Activated CD4-positive, alpha-beta memory T cell treated with anti-CD3 and anti-CD28 coated beads for 36 hours (primary cell): ENCODE measurements at regions not wholly inside any gene's neighbourhood (a gene's known extent, or its start where the extent isn't known, plus 50 kb on each side); places are given as distances from the start of the nearest gene placed in this dataset.
"Not testable (repeated sequence)": the region's sequence is repeated elsewhere in the genome, so short reads cannot be mapped to it uniquely, and the experiment has no call there.

Source experiments
- CTCF ChIA-PET: fragments of 350-600 bp; sonication (Branson Sonifier 250); formaldehyde crosslinking; loops from one replicate; lab custom pipeline; 2021; ENCODE audit warnings: antibody characterized with exemption, inconsistent platforms; lab: Charles Lee
- POLR2A ChIA-PET: fragments of 350-600 bp; sonication (Branson Sonifier 250); formaldehyde crosslinking; loops from one replicate; lab custom pipeline; 2021; ENCODE audit warnings: antibody characterized with exemption; lab: Charles Lee
- DNase-seq: peaks from one replicate; pipeline ENCODE4 v3.0.0-alpha.2; 2020
- H3K27ac Mint-ChIP-seq: one replicate; pipeline ENCODE4 v1.8.0; 2021; ENCODE audit warnings: mixed read lengths
- H3K27me3 Mint-ChIP-seq: one replicate; pipeline ENCODE4 v1.8.0; 2021; ENCODE audit warnings: mixed read lengths
- H3K36me3 Mint-ChIP-seq: one replicate; pipeline ENCODE4 v1.8.0; 2021; ENCODE audit warnings: mixed read lengths
- H3K4me1 Mint-ChIP-seq: one replicate; pipeline ENCODE4 v1.8.0; 2021; ENCODE audit warnings: low read depth, mixed read lengths
- H3K4me3 Mint-ChIP-seq: one replicate; pipeline ENCODE4 v1.8.0; 2021; ENCODE audit warnings: mild to moderate bottlenecking, mixed read lengths
- H3K9me3 Mint-ChIP-seq: one replicate; pipeline ENCODE4 v1.8.0; 2021; ENCODE audit warnings: mixed read lengths
- intact Hi-C: fragments of 100-400 bp; cut with micrococcal nuclease; formaldehyde crosslinking; loops from one replicate; pipeline ENCODE4 v1.15.1; 2023

DNA sequence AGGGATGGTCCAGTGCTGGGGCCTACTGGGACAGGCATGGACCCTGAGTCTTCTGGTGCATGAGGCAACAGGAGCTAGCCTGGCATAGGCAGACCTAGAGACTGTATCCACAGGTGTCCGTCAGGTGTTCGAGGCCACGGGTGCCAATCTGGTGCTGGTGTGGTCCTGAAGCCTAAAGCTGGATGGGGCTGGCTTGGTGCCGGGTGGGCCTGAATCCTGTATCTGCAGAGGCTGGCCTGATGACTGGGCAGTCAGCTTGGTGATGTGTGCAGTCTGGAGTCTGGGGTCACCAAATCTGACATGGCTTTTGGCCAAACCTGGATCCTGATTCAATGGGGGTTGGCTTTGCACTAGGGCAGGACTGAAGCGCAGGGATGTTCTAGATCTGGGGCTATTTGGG lies 269.8 kb upstream of the GRIA3 start:
- Mint-ChIP-seq H3K9me3 (peaks cover 9% of the 10 kb centered on the region), H3K4me3 (no peak overlapping the region), H3K27ac (no peak overlapping the region), H3K4me1 (no peaks in the 10 kb centered on the region), H3K36me3 (no peaks in the 10 kb centered on the region), H3K27me3 (no peaks in the 10 kb centered on the region)
- POLR2A ChIA-PET, result no interaction called here
- intact Hi-C loops, result no loop called here
- CTCF ChIA-PET, result no interaction called here
- no peak for DNase-seq

- H3K4me3 Mint-ChIP-seq, result no peak overlapping the region
- CTCF ChIA-PET, result interaction anchor here (0.7 kb wide), 1 partner anchor 954 kb away, joined by 3 read pairs; no protein-coding TSS in a partner anchor
- H3K27me3 Mint-ChIP-seq, result no peaks in the 10 kb centered on the region
- intact Hi-C loops, result no loop called here
- no peaks in the 10 kb centered on the region for H3K9me3 Mint-ChIP-seq
- POLR2A ChIA-PET, result no interaction called here
- H3K27ac Mint-ChIP-seq, result no peak overlapping the region
- H3K4me1 Mint-ChIP-seq, result no peaks in the 10 kb centered on the region
- no peaks in the 10 kb centered on the region for H3K36me3 Mint-ChIP-seq
- DNase-seq, result no peak
These were observed 249.9 kb upstream of the GRIA3 start for GRCh38 chrX:122934131-122934530.

DNA sequence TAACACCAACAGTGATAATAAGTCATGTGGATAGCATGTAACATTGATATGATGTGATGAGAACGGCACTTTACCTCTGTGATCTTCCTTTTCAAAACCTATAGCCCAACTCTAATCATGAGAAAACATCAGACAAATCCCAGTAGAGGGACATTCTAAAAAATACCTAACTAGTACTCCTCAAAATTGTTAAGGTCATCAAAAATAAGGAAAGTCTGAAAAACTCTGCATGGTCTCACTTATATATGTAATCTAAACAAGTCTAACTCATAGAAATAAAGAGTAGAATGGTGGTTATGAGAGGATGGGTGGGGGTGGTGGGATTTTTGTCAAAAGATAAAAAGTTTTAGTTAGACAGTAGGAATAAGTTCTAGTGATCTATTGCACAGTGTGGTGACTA lies 243.9 kb upstream of the GRIA3 start:
- Mint-ChIP-seq H3K36me3 (no peaks in the 10 kb centered on the region), H3K4me3 (no peak overlapping the region), H3K9me3 (no peaks in the 10 kb centered on the region), H3K27me3 (no peaks in the 10 kb centered on the region), H3K27ac (no peak overlapping the region), H3K4me1 (no peaks in the 10 kb centered on the region)
- ChIA-PET CTCF (no interaction called here), POLR2A (no interaction called here)
- DNase-seq, result no peak
- intact Hi-C loops, result no loop called here

GRCh38 chrX:122941806-122942205 lies 242.3 kb upstream of the GRIA3 start:
- Mint-ChIP-seq H3K27me3 (no peaks in the 10 kb centered on the region), H3K9me3 (no peaks in the 10 kb centered on the region), H3K4me1 (no peaks in the 10 kb centered on the region), H3K27ac (no peak overlapping the region), H3K4me3 (no peak overlapping the region), H3K36me3 (no peaks in the 10 kb centered on the region)
- DNase-seq, result no peak
- ChIA-PET POLR2A (no interaction called here), CTCF (no interaction called here)
- intact Hi-C loops, result no loop called here

DNA sequence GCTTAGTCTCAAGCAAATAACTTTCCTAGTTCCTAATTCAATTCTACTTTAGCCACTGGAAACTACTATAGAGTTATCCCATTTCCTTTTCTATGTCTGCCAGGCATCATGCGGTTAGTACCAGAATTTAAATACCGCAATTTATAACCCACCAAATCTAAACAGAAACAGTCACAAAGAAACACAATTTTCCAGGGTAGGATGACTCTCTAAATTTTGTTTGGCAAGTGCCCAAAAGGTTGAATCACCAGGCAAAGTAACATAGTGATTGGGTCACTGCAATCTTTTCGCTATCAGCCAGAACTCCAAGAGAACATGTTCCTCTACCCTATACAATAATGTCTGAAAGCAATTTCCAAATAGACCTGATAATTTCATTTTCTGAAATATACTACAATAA lies 240.2 kb upstream of the GRIA3 start:
- Mint-ChIP-seq H3K36me3 (no peaks in the 10 kb centered on the region), H3K4me3 (no peak overlapping the region), H3K27me3 (no peaks in the 10 kb centered on the region), H3K4me1 (no peaks in the 10 kb centered on the region), H3K9me3 (no peaks in the 10 kb centered on the region), H3K27ac (no peak overlapping the region)
- ChIA-PET CTCF (no interaction called here), POLR2A (no interaction called here)
- DNase-seq, result no peak
- intact Hi-C loops, result no loop called here

DNA sequence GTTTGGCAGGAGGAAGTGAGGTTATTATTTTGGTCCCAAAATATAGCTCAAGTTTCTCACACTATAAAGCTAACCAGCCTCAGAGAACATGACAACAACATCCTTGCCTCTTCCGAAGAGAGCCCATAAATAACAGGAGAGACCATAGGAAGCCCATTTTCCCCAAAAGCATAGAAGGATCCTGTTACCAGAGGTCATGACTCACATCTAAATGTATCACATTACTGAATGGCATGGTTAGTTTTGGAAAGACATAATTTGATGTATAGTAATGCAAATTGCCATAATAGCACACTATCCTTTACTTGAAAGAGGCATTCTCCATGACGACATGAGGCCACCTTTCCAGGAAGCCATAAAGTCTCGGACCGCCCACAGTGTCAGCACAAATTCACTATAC lies 238.8 kb upstream of the GRIA3 start:
- no peak for DNase-seq
- ChIA-PET POLR2A (no interaction called here), CTCF (no interaction called here)
- H3K27ac Mint-ChIP-seq, result no peak overlapping the region
- no peaks in the 10 kb centered on the region for H3K9me3 Mint-ChIP-seq
- H3K4me1 Mint-ChIP-seq, result no peaks in the 10 kb centered on the region
- no peak overlapping the region for H3K4me3 Mint-ChIP-seq
- H3K36me3 Mint-ChIP-seq, result no peaks in the 10 kb centered on the region
- intact Hi-C loops, result no loop called here
- no peaks in the 10 kb centered on the region for H3K27me3 Mint-ChIP-seq

- H3K27me3 Mint-ChIP-seq, result no peaks in the 10 kb centered on the region
- no peak overlapping the region for H3K4me3 Mint-ChIP-seq
- H3K9me3 Mint-ChIP-seq, result no peaks in the 10 kb centered on the region
- intact Hi-C loops, result no loop called here
- ChIA-PET POLR2A (no interaction called here), CTCF (no interaction called here)
- H3K27ac Mint-ChIP-seq, result no peak overlapping the region
- DNase-seq, result no peak
- H3K36me3 Mint-ChIP-seq, result no peaks in the 10 kb centered on the region
- no peaks in the 10 kb centered on the region for H3K4me1 Mint-ChIP-seq
These were observed 211.5 kb upstream of the GRIA3 start for GRCh38 chrX:122972604-122973003.

- H3K9me3 Mint-ChIP-seq, result no peaks in the 10 kb centered on the region
- H3K27me3 Mint-ChIP-seq, result no peaks in the 10 kb centered on the region
- H3K4me1 Mint-ChIP-seq, result no peaks in the 10 kb centered on the region
- H3K4me3 Mint-ChIP-seq, result no peak overlapping the region
- no peak for DNase-seq
- H3K36me3 Mint-ChIP-seq, result no peaks in the 10 kb centered on the region
- no peak overlapping the region for H3K27ac Mint-ChIP-seq
- ChIA-PET CTCF (no interaction called here), POLR2A (no interaction called here)
- intact Hi-C loops, result no loop called here
These were observed 201.6 kb upstream of the GRIA3 start for GRCh38 chrX:122982521-122982920.

DNA sequence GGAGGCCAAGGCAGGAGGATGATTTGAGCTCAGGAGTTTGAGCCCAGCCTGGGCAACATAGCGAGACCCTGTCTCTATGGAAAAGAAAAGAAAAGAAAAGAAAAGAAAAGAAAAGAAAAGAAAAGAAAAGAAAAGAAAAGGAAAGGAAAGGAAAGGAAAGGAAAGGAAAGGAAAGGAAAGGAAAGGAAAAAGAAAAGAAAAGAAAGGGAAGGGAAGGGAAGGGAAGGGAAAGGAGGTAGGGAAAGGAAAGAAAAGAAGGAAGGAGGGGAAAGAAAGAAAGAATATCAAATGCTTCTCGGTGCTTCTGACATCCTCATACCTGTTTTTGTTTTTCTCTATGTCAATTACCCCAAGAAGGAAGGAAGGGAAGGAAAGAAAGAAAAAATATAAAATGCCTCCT lies 181.2 kb upstream of the GRIA3 start:
- CTCF ChIA-PET, H3K9me3 Mint-ChIP-seq, H3K4me1 Mint-ChIP-seq: not testable (repeated sequence)

DNA sequence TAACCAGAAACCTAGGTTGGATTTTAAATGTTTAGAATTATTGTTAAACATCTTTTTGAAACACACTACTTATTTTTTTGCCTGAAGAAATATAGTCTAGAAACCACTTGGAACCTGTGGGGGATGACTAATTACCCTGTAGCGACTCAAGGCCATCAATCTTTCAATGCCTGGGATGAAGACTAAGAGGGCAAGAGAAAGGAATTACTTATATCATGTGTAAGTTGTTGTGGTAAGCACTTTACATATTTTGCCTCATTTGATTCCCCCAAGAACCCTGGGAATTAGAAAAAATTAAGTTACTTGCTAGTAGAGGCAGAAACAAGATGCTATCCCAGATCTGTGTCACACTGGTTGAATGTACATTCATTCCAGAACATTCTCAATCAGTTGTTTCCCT lies 170.9 kb upstream of the GRIA3 start:
- Mint-ChIP-seq H3K27ac (no peak overlapping the region), H3K9me3 (no peaks in the 10 kb centered on the region), H3K36me3 (no peaks in the 10 kb centered on the region), H3K27me3 (no peaks in the 10 kb centered on the region), H3K4me3 (no peak overlapping the region), H3K4me1 (no peaks in the 10 kb centered on the region)
- ChIA-PET POLR2A (no interaction called here), CTCF (no interaction called here)
- intact Hi-C loops, result no loop called here
- no peak for DNase-seq

More for the DNA sequence above, 181.2 kb upstream of the GRIA3 start:
- DNase-seq, H3K4me3 Mint-ChIP-seq, H3K27me3 Mint-ChIP-seq, POLR2A ChIA-PET, H3K36me3 Mint-ChIP-seq, intact Hi-C loops, H3K27ac Mint-ChIP-seq: not testable (repeated sequence)

DNA sequence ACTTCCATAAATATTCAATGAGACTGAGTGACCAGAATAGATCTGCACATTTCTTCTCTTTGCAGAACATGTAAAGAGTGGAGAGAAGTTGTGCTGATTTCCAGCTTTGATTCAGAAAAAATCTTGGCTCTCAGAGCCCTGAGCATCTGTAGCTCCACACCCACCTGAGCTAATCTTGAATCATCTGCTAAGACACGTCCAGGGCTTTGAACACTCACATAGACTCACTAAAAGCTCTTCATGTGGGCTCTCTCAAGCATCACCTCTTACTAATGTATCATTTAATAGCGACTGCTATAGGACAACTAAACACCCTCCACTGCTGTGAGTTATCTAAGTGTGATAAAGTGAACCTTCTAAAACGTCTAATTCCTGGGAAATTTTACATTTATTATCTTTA lies 147.7 kb upstream of the GRIA3 start:
- no peak overlapping the region for H3K27ac Mint-ChIP-seq
- no peaks in the 10 kb centered on the region for H3K4me1 Mint-ChIP-seq
- DNase-seq, result no peak
- no peaks in the 10 kb centered on the region for H3K27me3 Mint-ChIP-seq
- no peaks in the 10 kb centered on the region for H3K36me3 Mint-ChIP-seq
- intact Hi-C loops, result no loop called here
- no peaks in the 10 kb centered on the region for H3K9me3 Mint-ChIP-seq
- ChIA-PET POLR2A (no interaction called here), CTCF (no interaction called here)
- no peak overlapping the region for H3K4me3 Mint-ChIP-seq

DNA sequence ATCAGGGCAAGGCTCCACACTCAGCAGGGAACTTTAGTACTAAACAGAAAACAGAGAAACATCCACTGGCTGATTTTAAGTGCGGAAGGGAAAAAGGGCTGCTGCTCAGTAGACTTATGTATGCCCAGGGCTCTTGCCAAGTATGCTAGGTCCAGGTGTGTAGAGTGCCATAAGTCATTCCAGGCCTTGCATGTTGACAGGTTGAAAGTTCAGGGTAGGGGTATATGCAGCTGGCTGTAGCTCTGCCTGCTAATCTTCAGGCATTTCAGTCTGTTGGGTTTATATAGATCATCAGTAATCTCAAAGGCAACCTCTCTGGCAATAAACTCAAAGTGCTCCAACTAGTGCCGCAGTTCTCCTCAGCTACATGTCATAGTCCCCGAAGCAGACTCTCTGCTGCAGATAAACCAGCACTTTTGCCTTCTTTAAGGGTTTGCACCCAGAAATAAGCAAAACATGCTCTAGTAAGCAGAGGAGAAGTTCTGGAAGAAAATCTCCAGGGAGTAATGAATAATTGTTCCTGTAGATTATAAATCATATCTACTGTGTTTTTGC lies 134.9 kb upstream of the GRIA3 start:
- Mint-ChIP-seq H3K36me3 (no peaks in the 10 kb centered on the region), H3K4me1 (no peaks in the 10 kb centered on the region), H3K4me3 (no peak overlapping the region), H3K27ac (no peak overlapping the region), H3K27me3 (no peaks in the 10 kb centered on the region), H3K9me3 (no peaks in the 10 kb centered on the region)
- intact Hi-C loops, result no loop called here
- POLR2A ChIA-PET, result no interaction called here
- no peak for DNase-seq
- CTCF ChIA-PET, result no interaction called here

GRCh38 chrX:123060986-123061385 lies 123.1 kb upstream of the GRIA3 start:
- Mint-ChIP-seq H3K4me1 (no peaks in the 10 kb centered on the region), H3K9me3 (no peaks in the 10 kb centered on the region), H3K4me3 (no peak overlapping the region), H3K36me3 (no peaks in the 10 kb centered on the region), H3K27ac (no peak overlapping the region), H3K27me3 (no peaks in the 10 kb centered on the region)
- DNase-seq, result no peak
- ChIA-PET POLR2A (no interaction called here), CTCF (no interaction called here)
- intact Hi-C loops, result no loop called here
